Activated effector memory CD4-positive, alpha-beta T cell treated with anti-CD3 and anti-CD28 coated beads, Interleukin-2, amount 50 U/mL, for 16 hours (primary cell): ENCODE measurements at regions not wholly inside any gene's neighbourhood (a gene's known extent, or its start where the extent isn't known, plus 50 kb on each side); places are given as distances from the start of the nearest gene placed in this dataset.

ENCODE experiments used
- DNase-seq: peaks from one replicate; pipeline ENCODE4 v3.0.0-alpha.2; 2020

- peak; percentile 43 for DNase-seq
Observed at GRCh38 chr14:104358528-104359300, 220.3 kb downstream of the KIF26A start.

GRCh38 chr14:104359301-104359968, 220.1 kb upstream of the C14orf180 start:
- DNase-seq: peak; percentile 61

GRCh38 chr14:104359969-104360442, 219.6 kb upstream of the C14orf180 start:
- peak; percentile 39 for DNase-seq

- DNase-seq: peak; percentile 30
Observed at GRCh38 chr14:104360501-104360900, 219.1 kb upstream of the C14orf180 start.

GRCh38 chr14:104361101-104361591, 218.4 kb upstream of the C14orf180 start:
- peak; percentile 53 for DNase-seq

GRCh38 chr14:104361921-104362681, 217.5 kb upstream of the C14orf180 start:
- DNase-seq: peak; percentile 50

GRCh38 chr14:104362761-104363605, 216.6 kb upstream of the C14orf180 start:
- DNase-seq: peak; percentile 14

GRCh38 chr14:104363891-104364760, 215.4 kb upstream of the C14orf180 start:
- DNase-seq: no peak

- no peak for DNase-seq
Observed at GRCh38 chr14:104364830-104365229, 214.7 kb upstream of the C14orf180 start.

GRCh38 chr14:104366931-104367865, 212.4 kb upstream of the C14orf180 start:
- no peak for DNase-seq

- no peak for DNase-seq
Observed at GRCh38 chr14:104367866-104368750, 211.5 kb upstream of the C14orf180 start.

GRCh38 chr14:104368751-104369100, 210.8 kb upstream of the C14orf180 start:
- DNase-seq: no peak

GRCh38 chr14:104369208-104369607, 210.4 kb upstream of the C14orf180 start:
- DNase-seq: no peak

GRCh38 chr14:104370256-104370870, 209.2 kb upstream of the C14orf180 start:
- DNase-seq: no peak

- DNase-seq: no peak
Observed at GRCh38 chr14:104371031-104371430, 208.5 kb upstream of the C14orf180 start.

- no peak for DNase-seq
Observed at GRCh38 chr14:104371917-104372316, 207.6 kb upstream of the C14orf180 start.

GRCh38 chr14:104372390-104373054, 207.0 kb upstream of the C14orf180 start:
- DNase-seq: no peak
